ENCODE measurements at regions not wholly inside any gene's neighbourhood (a gene's known extent, or its start where the extent isn't known, plus 50 kb on each side); places are given as distances from the start of the nearest gene placed in this dataset.

GRCh38 chr16:5302372-5303114 lies 204.9 kb upstream of the EEF2KMT start:
- TF ChIP-seq TEAD4 (IDR thresholded peaks at IDR 0.05) (no peak), YY1 (IDR thresholded peaks at IDR 0.05; ENCODE audit: low read depth) (no peak), RAD21 (IDR thresholded peaks at IDR 0.05; ENCODE audit: low read depth) (no peak), NFIC (IDR thresholded peaks at IDR 0.05) (no peak)

GRCh38 chr16:5298202-5298601 lies 200.6 kb upstream of the EEF2KMT start:
- TF ChIP-seq CEBPB (IDR thresholded peaks at IDR 0.05), result no peak
- no peak for TF ChIP-seq FOXM1 (IDR thresholded peaks at IDR 0.05; ENCODE audit: borderline replicate concordance, low read depth)
- TF ChIP-seq EGR1 (IDR thresholded peaks at IDR 0.05), result no peak
- TF ChIP-seq ZBTB7A (IDR thresholded peaks at IDR 0.05; ENCODE audit: low read depth), result no peak
- no peak for TF ChIP-seq TCF12 (IDR thresholded peaks at IDR 0.05; ENCODE audit: low read depth)
- no peak for TF ChIP-seq TEAD4 (IDR thresholded peaks at IDR 0.05)
- no peak for TF ChIP-seq CREB1 (IDR thresholded peaks at IDR 0.05; ENCODE audit: low read depth)

- TF ChIP-seq CREB1 (IDR thresholded peaks at IDR 0.05; ENCODE audit: low read depth), result no peak
- no peak for TF ChIP-seq REST (IDR thresholded peaks at IDR 0.05; ENCODE audit: low read depth)
- TF ChIP-seq EP300 (IDR thresholded peaks at IDR 0.05; ENCODE audit: borderline replicate concordance), result no peak
- TF ChIP-seq FOXM1 (IDR thresholded peaks at IDR 0.05; ENCODE audit: borderline replicate concordance, low read depth), result no peak
- TF ChIP-seq TCF12 (IDR thresholded peaks at IDR 0.05; ENCODE audit: low read depth), result no peak
- TF ChIP-seq CEBPB (IDR thresholded peaks at IDR 0.05), result no peak
- TF ChIP-seq TEAD4 (IDR thresholded peaks at IDR 0.05), result no peak
- TF ChIP-seq ZBTB7A (IDR thresholded peaks at IDR 0.05; ENCODE audit: low read depth), result no peak
- TF ChIP-seq NFIC (IDR thresholded peaks at IDR 0.05), result no peak
- TF ChIP-seq EGR1 (IDR thresholded peaks at IDR 0.05), result no peak
- no peak for TF ChIP-seq USF1 (IDR thresholded peaks at IDR 0.05)
- TF ChIP-seq TAF1 (IDR thresholded peaks at IDR 0.05; ENCODE audit: low read depth), result no peak
- TF ChIP-seq YY1 (IDR thresholded peaks at IDR 0.05; ENCODE audit: low read depth), result no peak
- no peak for TF ChIP-seq MAX (IDR thresholded peaks at IDR 0.05)
- TF ChIP-seq RAD21 (IDR thresholded peaks at IDR 0.05; ENCODE audit: low read depth), result no peak
Observed at GRCh38 chr16:5296176-5296575, 198.6 kb upstream of the EEF2KMT start.

GRCh38 chr16:5257462-5257861 lies 159.9 kb upstream of the EEF2KMT start:
- no peak for TF ChIP-seq TCF12 (IDR thresholded peaks at IDR 0.05; ENCODE audit: low read depth)

- no peak for TF ChIP-seq MAX (IDR thresholded peaks at IDR 0.05)
Observed at GRCh38 chr16:5252791-5253190, 155.2 kb upstream of the EEF2KMT start.

GRCh38 chr16:5239472-5240277 lies 142.1 kb upstream of the EEF2KMT start:
- peak; percentile 49; the same call in 1 of the 2 replicates for TF ChIP-seq RAD21 (IDR thresholded peaks at IDR 0.05; ENCODE audit: low read depth)

- TF ChIP-seq FOXM1 (IDR thresholded peaks at IDR 0.05; ENCODE audit: borderline replicate concordance, low read depth), result no peak
- no peak for TF ChIP-seq YY1 (IDR thresholded peaks at IDR 0.05; ENCODE audit: low read depth)
- TF ChIP-seq CREB1 (IDR thresholded peaks at IDR 0.05; ENCODE audit: low read depth), result no peak
- no peak for TF ChIP-seq EGR1 (IDR thresholded peaks at IDR 0.05)
- TF ChIP-seq TAF1 (IDR thresholded peaks at IDR 0.05; ENCODE audit: low read depth), result no peak
- TF ChIP-seq NFIC (IDR thresholded peaks at IDR 0.05), result no peak
- TF ChIP-seq MAX (IDR thresholded peaks at IDR 0.05), result no peak
- no peak for TF ChIP-seq ZBTB7A (IDR thresholded peaks at IDR 0.05; ENCODE audit: low read depth)
Observed at GRCh38 chr16:5235119-5235518, 137.5 kb upstream of the EEF2KMT start.

- TF ChIP-seq TEAD4 (IDR thresholded peaks at IDR 0.05), result no peak
- no peak for TF ChIP-seq TAF1 (IDR thresholded peaks at IDR 0.05; ENCODE audit: low read depth)
- no peak for TF ChIP-seq RAD21 (IDR thresholded peaks at IDR 0.05; ENCODE audit: low read depth)
- no peak for TF ChIP-seq NFIC (IDR thresholded peaks at IDR 0.05)
- no peak for TF ChIP-seq EGR1 (IDR thresholded peaks at IDR 0.05)
- no peak for TF ChIP-seq EP300 (IDR thresholded peaks at IDR 0.05; ENCODE audit: borderline replicate concordance)
- TF ChIP-seq ZBTB7A (IDR thresholded peaks at IDR 0.05; ENCODE audit: low read depth), result no peak
- no peak for TF ChIP-seq YY1 (IDR thresholded peaks at IDR 0.05; ENCODE audit: low read depth)
Observed at GRCh38 chr16:5234295-5235050, 136.9 kb upstream of the EEF2KMT start.

Data from Ishikawa (cell line).